Spleen (tissue), 11 donors: ENCODE measurements at regions not wholly inside any gene's neighbourhood (a gene's known extent, or its start where the extent isn't known, plus 50 kb on each side); places are given as distances from the start of the nearest gene placed in this dataset.

Experiments used
- DNase-seq: peaks from one replicate; pipeline ENCODE4 v3.0.0-alpha.2; 2020
- H3K27ac ChIP-seq, 8 donors: fragments of 200-600 bp; sonication (generic) in 7 of 8; 1 replicate in 4 of 8; 2 replicates in 4 of 8; pipeline versions ENCODE4 v1.5.0 to v1.8.0; 2016 to 2021; ENCODE audit warnings: inconsistent platforms in 4 of 8, mild to moderate bottlenecking in 4 of 8, moderate library complexity in 1 of 8
- H3K27me3 ChIP-seq, 7 donors: fragments of 200-600 bp; sonication (generic) in 6 of 7; replicated peaks in 1 of 7; 1 replicate in 4 of 7; 2 replicates in 3 of 7; pipeline versions ENCODE4 v1.5.0 to v1.8.0; 2016 to 2021; ENCODE audit warnings: inconsistent platforms in 3 of 7, mild to moderate bottlenecking in 1 of 7
- H3K36me3 ChIP-seq, 6 donors: fragments of 200-600 bp; sonication (generic) in 5 of 6; 1 replicate in 4 of 6; 2 replicates in 2 of 6; pipeline versions ENCODE4 v1.5.0 to v1.8.0; 2016 to 2021; ENCODE audit warnings: inconsistent platforms in 2 of 6
- H3K4me1 ChIP-seq, 6 donors: fragments of 200-600 bp; sonication (generic) in 5 of 6; 1 replicate in 3 of 6; 2 replicates in 3 of 6; pipeline versions ENCODE4 v1.5.0 to v1.8.0; 2016 to 2021; ENCODE audit warnings: inconsistent platforms in 3 of 6
- H3K4me3 ChIP-seq, 8 donors: fragments of 200-600 bp; sonication (generic) in 7 of 8; 1 replicate in 4 of 8; 2 replicates in 4 of 8; pipeline versions ENCODE4 v1.5.0 to v1.8.0; 2016 to 2021; ENCODE audit warnings: inconsistent platforms in 4 of 8, mild to moderate bottlenecking in 4 of 8, moderate library complexity in 2 of 8
- H3K9me3 ChIP-seq, 8 donors: fragments of 200-600 bp; sonication (generic) in 7 of 8; 1 replicate in 4 of 8; 2 replicates in 4 of 8; pipeline versions ENCODE4 v1.5.0 to v1.8.0; 2016 to 2021; ENCODE audit warnings: inconsistent platforms in 4 of 8
- CTCF ChIP-seq, 11 experiments: fragments of 200-600 bp in 7 of 11; fragments of 450-650 bp in 4 of 11; sonication (generic) in 4 of 11; IDR thresholded peaks in 8 of 11; conservative IDR thresholded peaks in 3 of 11; 1 replicate in 7 of 11; 2 replicates in 4 of 11; pipeline versions ENCODE4 v1.4.0 to v1.8.0; 2016 to 2021; ENCODE audit warnings: antibody characterized with exemption in 11 of 11, inconsistent platforms in 4 of 11, mild to moderate bottlenecking in 1 of 11
- POLR2A ChIP-seq, 3 donors: fragments of 450-650 bp; IDR thresholded peaks; one replicate each; pipeline ENCODE4 v1.5.1; 2017; ENCODE audit warnings: antibody characterized with exemption in 3 of 3, mild to moderate bottlenecking in 1 of 3
- POLR2AphosphoS5 ChIP-seq, 3 donors: sonication (generic); formaldehyde crosslinking; IDR thresholded peaks; one replicate each; pipeline ENCODE4 v1.5.1; 2017; ENCODE audit warnings: antibody characterized with exemption in 3 of 3
- WGBS, 5 donors: extraction: QIAGEN DNeasy Blood & Tissue Kit in 3 of 5; methylation state at CpG; one replicate each; pipeline versions ENCODE4 v1.1.5 to v1.1.7; 2013 to 2018; 5-methylcytosine and 5-hydroxymethylcytosine counted together
- intact Hi-C: fragments of 100-400 bp; cut with DNase I; formaldehyde crosslinking; loops from one replicate; pipeline ENCODE4 v1.15.0; 2023; ENCODE audit warnings: low total_unique reads
- donor health status: healthy with polysubstance abuse.
- donor health status: DM: no; HTN: no; CAD: no; lungs with moderate emphysema.
- donor health status: DM: no; HTN: no; CAD: no.
- donor health status: Bipolar disorder and iron deficiency.
- donor health status: healthy.
- donor health status: DM: no; HTN: no; CAD: no.
- donor health status: DM: yes; HTN: yes; CAD: no.

GRCh38 chr2:228723599-228723998 is 542.1 kb upstream of the SPHKAP start:
- no peaks in the 10 kb centered on the region for H3K36me3 ChIP-seq
- no peaks in the 10 kb centered on the region for H3K27me3 ChIP-seq
- no peaks in the 10 kb centered on the region for H3K4me1 ChIP-seq
- WGBS, 5 donors, result 69 to 93% (median 78%) methylated on average over 1 of the region's 1 CpG
- TF ChIP-seq CTCF (IDR thresholded peaks at IDR 0.05 in 8 of 11, conservative IDR thresholded peaks at IDR 0.05 in 3 of 11) (no peak), POLR2A (IDR thresholded peaks at IDR 0.05) (no peak), POLR2AphosphoS5 (IDR thresholded peaks at IDR 0.05) (no peak)
- no peak overlapping the region for H3K27ac ChIP-seq
- H3K9me3 ChIP-seq, result peaks cover 0 to 11% (median 1%) of the 10 kb centered on the region in 8 donors
- DNase-seq, result no peak
- intact Hi-C loops, result no loop called here
- H3K4me3 ChIP-seq, result no peak overlapping the region

DNA sequence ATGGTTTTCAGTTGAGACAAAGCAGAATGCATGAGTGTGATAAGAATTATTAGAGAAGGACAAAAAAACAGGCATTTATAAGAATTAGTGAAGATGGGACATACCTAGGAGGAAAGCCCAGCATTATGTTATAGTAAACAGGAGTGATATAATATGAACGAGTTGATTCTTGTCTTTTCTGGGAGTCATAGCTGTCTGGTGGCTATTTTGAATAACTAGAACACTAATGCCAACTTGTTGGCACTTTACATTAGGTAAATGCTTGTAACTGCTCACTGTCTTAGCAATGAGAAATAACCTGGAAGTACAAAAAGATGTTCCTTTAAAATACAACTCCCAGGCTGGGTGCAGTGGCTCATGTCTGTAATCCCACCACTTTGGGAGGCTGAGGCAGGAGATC is 540.8 kb upstream of the SPHKAP start:
- Histone ChIP-seq H3K27ac (no peak overlapping the region), H3K36me3 (no peaks in the 10 kb centered on the region), H3K4me1 (no peaks in the 10 kb centered on the region), H3K4me3 (no peak overlapping the region), H3K27me3 (no peaks in the 10 kb centered on the region), H3K9me3 (peaks cover 0 to 8% (median 1%) of the 10 kb centered on the region in 8 donors)
- DNase-seq, result no peak
- 33 to 50% (median 43%) methylated on average over 1 of the region's 1 CpG for WGBS, 5 donors
- intact Hi-C loops, result no loop called here
- TF ChIP-seq CTCF (IDR thresholded peaks at IDR 0.05 in 8 of 11, conservative IDR thresholded peaks at IDR 0.05 in 3 of 11) (no peak), POLR2AphosphoS5 (IDR thresholded peaks at IDR 0.05) (no peak), POLR2A (IDR thresholded peaks at IDR 0.05) (no peak)

- no peak overlapping the region for H3K27ac ChIP-seq
- no peaks in the 10 kb centered on the region for H3K27me3 ChIP-seq
- H3K4me3 ChIP-seq, result no peak overlapping the region
- H3K4me1 ChIP-seq, result no peaks in the 10 kb centered on the region
- WGBS, 5 donors, result 84 to 91% (median 89%) methylated on average over 1 of the region's 1 CpG
- TF ChIP-seq POLR2A (IDR thresholded peaks at IDR 0.05) (no peak), CTCF (IDR thresholded peaks at IDR 0.05 in 8 of 11, conservative IDR thresholded peaks at IDR 0.05 in 3 of 11) (no peak), POLR2AphosphoS5 (IDR thresholded peaks at IDR 0.05) (no peak)
- no peak for DNase-seq
- intact Hi-C loops, result no loop called here
- peaks cover 0 to 6% (median 3%) of the 10 kb centered on the region in 8 donors for H3K9me3 ChIP-seq
- H3K36me3 ChIP-seq, result no peaks in the 10 kb centered on the region
These were observed 539.4 kb upstream of the SPHKAP start for GRCh38 chr2:228720895-228721294.

GRCh38 chr2:228709788-228710371 is 528.4 kb upstream of the SPHKAP start:
- intact Hi-C loops, result no loop called here
- Histone ChIP-seq H3K9me3 (peaks cover 0 to 16% (median 8%) of the 10 kb centered on the region in 8 donors), H3K27me3 (no peaks in the 10 kb centered on the region), H3K4me3 (no peak overlapping the region), H3K4me1 (no peaks in the 10 kb centered on the region), H3K27ac (no peak overlapping the region), H3K36me3 (no peaks in the 10 kb centered on the region)
- TF ChIP-seq POLR2AphosphoS5 (IDR thresholded peaks at IDR 0.05) (no peak), POLR2A (IDR thresholded peaks at IDR 0.05) (no peak), CTCF (IDR thresholded peaks at IDR 0.05 in 8 of 11, conservative IDR thresholded peaks at IDR 0.05 in 3 of 11) (no peak)
- no peak for DNase-seq
- 67 to 81% (median 73%) methylated on average over 2 of the region's 2 CpGs for WGBS, 5 donors
